ENCODE measurements at regions not wholly inside any gene's neighbourhood (a gene's known extent, or its start where the extent isn't known, plus 50 kb on each side); places are given as distances from the start of the nearest gene placed in this dataset.
A peak's percentile ranks its signal among the peaks of the same experiment; 100 is the strongest.

DNA sequence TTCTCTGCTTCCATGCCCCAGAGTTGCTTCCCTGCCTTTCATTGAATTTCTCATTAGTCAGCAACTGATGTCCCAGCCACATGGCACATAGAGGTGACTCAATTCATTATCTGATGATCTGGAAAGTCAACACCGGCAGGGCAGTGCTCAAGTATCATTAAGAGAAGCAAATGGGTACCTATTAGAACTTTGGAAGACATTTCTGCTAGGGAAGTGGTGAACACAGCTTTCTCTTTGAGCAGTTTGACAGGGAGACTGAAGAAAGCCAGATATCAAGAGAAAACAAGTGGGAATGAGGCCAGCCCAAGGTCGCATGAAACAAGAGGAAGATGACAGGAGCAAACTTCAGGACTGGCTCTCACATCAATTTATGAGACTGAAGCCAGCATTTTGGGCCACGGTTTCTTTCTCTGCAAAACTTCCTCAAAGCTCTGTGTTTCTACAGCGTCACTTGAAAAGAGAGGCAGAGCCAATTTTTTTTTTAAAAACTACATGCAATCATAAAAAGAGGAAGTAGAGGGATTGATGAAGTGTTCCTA is 108.3 kb upstream of the RPS6KA3 start:
- Histone ChIP-seq H3K4me3 (no peak overlapping the region), H3K36me3 (no peaks in the 10 kb centered on the region), H3K27me3 (peaks cover 0 to 5% (median 1%) of the 10 kb centered on the region in 4 donors), H3K4me1 (peaks cover 0 to 10% (median 8%) of the 10 kb centered on the region in 3 donors), H3K27ac (peak overlapping the region in 1 of 4 donors; percentile 39), H3K9me3 (no peaks in the 10 kb centered on the region)
- ATAC-seq, result peak; percentile 62 to 74 (median 70)
- DNase-seq, result peak in 2 of 6 donors; percentile 5 to 19
- TF ChIP-seq, protein P1, sequence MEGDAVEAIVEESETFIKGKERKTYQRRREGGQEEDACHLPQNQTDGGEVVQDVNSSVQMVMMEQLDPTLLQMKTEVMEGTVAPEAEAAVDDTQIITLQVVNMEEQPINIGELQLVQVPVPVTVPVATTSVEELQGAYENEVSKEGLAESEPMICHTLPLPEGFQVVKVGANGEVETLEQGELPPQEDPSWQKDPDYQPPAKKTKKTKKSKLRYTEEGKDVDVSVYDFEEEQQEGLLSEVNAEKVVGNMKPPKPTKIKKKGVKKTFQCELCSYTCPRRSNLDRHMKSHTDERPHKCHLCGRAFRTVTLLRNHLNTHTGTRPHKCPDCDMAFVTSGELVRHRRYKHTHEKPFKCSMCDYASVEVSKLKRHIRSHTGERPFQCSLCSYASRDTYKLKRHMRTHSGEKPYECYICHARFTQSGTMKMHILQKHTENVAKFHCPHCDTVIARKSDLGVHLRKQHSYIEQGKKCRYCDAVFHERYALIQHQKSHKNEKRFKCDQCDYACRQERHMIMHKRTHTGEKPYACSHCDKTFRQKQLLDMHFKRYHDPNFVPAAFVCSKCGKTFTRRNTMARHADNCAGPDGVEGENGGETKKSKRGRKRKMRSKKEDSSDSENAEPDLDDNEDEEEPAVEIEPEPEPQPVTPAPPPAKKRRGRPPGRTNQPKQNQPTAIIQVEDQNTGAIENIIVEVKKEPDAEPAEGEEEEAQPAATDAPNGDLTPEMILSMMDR (IDR thresholded peaks at IDR 0.05), result no peak
- WGBS, 2 donors, result 16 to 19% methylated on average over 4 of the region's 4 CpGs
- no peak for FAIRE-seq
- intact Hi-C loops (cut with DNase I), result no loop called here

- FAIRE-seq (no peak), ATAC-seq (peak; percentile 35 to 57 (median 40)), DNase-seq (no peak)
- TF ChIP-seq, protein P1 (IDR thresholded peaks at IDR 0.05), result no peak
- Histone ChIP-seq H3K27ac (peak overlapping the region in 1 of 4 donors; percentile 39), H3K4me1 (peaks cover 0 to 10% (median 8%) of the 10 kb centered on the region in 3 donors), H3K9me3 (no peaks in the 10 kb centered on the region), H3K36me3 (no peaks in the 10 kb centered on the region), H3K4me3 (no peak overlapping the region), H3K27me3 (peaks cover 0 to 5% (median 1%) of the 10 kb centered on the region in 4 donors)
- intact Hi-C loops (cut with DNase I), result no loop called here
- WGBS, 2 donors, result 6 to 47% methylated on average over 4 of the region's 4 CpGs
Observed at GRCh38 chrX:20374450-20374849, 107.7 kb upstream of the RPS6KA3 start.

- FAIRE-seq (no peak), ATAC-seq (peak in 1 of 4 donors; percentile 30), DNase-seq (no peak)
- H3K27ac ChIP-seq, result no peak overlapping the region
- H3K4me1 ChIP-seq, result peaks cover 0 to 10% (median 8%) of the 10 kb centered on the region in 3 donors
- peaks cover 0 to 5% (median 1%) of the 10 kb centered on the region in 4 donors for H3K27me3 ChIP-seq
- H3K9me3 ChIP-seq, result no peaks in the 10 kb centered on the region
- TF ChIP-seq, protein P1 (IDR thresholded peaks at IDR 0.05), result no peak
- H3K36me3 ChIP-seq, result no peaks in the 10 kb centered on the region
- intact Hi-C loops (cut with DNase I), result no loop called here
- 57 to 64% methylated on average over 6 of the region's 6 CpGs for WGBS, 2 donors
- H3K4me3 ChIP-seq, result no peak overlapping the region
Observed at GRCh38 chrX:20373063-20373462, 106.4 kb upstream of the RPS6KA3 start.

GRCh38 chrX:20372533-20372932 is 105.8 kb upstream of the RPS6KA3 start:
- H3K4me1 ChIP-seq, result peaks cover 0 to 10% (median 8%) of the 10 kb centered on the region in 3 donors
- 58 to 77% methylated on average over 1 of the region's 1 CpG for WGBS, 2 donors
- no peaks in the 10 kb centered on the region for H3K9me3 ChIP-seq
- no peak overlapping the region for H3K4me3 ChIP-seq
- no peak for FAIRE-seq
- H3K36me3 ChIP-seq, result no peaks in the 10 kb centered on the region
- peaks cover 0 to 5% (median 1%) of the 10 kb centered on the region in 4 donors for H3K27me3 ChIP-seq
- intact Hi-C loops (cut with DNase I), result no loop called here
- TF ChIP-seq, protein P1 (IDR thresholded peaks at IDR 0.05), result no peak
- no peak for DNase-seq
- ATAC-seq, result no peak
- H3K27ac ChIP-seq, result no peak overlapping the region

DNA sequence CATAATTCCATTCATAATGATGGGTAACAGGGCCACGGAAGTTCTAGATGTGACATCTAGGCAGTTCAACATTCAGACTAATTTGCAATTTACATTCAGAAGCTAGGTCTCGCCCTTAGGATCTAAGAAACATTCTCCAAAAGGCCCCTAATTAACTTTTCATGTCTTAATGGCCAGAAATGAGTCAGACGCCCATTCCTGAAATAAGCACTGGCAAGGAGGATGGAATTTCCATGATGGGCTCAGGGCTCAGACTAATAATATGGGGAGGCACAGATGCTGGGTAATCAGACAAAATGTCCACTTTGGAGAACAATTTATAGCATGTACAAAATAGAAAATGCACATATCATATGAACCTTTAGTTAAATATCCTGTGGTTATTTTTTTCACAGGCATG is 102.8 kb upstream of the RPS6KA3 start:
- ATAC-seq (no peak), DNase-seq (no peak), FAIRE-seq (no peak)
- H3K27ac ChIP-seq, result no peak overlapping the region
- intact Hi-C loops (cut with DNase I), result no loop called here
- no peak overlapping the region for H3K4me3 ChIP-seq
- TF ChIP-seq, protein P1 (IDR thresholded peaks at IDR 0.05), result no peak
- H3K36me3 ChIP-seq, result no peaks in the 10 kb centered on the region
- no peaks in the 10 kb centered on the region for H3K9me3 ChIP-seq
- peaks cover 0 to 7% (median 7%) of the 10 kb centered on the region in 3 donors for H3K4me1 ChIP-seq
- peaks cover 0 to 3% (median 0%) of the 10 kb centered on the region in 4 donors for H3K27me3 ChIP-seq
- WGBS, 2 donors, result 62 to 84% methylated on average over 3 of the region's 3 CpGs
